Pons (tissue), 1 donor: ENCODE measurements at regions not wholly inside any gene's neighbourhood (a gene's known extent, or its start where the extent isn't known, plus 50 kb on each side); places are given as distances from the start of the nearest gene placed in this dataset.

Experiments
- DNase-seq: peaks from one replicate; pipeline ENCODE4 v3.0.0-alpha.2; 2016; ENCODE audit warnings: low spot score

DNA sequence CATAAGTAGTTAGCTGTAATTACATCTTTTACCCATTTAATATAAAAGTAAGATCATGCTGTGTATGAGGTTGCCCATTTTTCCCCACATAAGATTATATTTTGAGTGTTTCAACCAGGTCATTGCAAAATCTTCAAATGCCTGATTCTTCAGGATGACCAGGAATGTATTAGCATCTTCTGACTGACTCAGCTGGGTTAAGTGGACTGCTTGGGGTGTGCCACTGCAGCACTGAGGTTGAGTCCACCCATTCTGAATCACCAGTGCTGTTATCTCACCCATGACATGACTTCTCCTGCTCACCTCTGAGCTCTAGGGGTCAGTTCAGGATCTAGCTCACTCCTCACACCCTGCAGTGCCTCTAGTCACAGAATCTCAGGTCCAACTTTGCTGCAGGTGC, 576.7 kb upstream of the ZEB2 start:
- DNase-seq, result no peak

DNA sequence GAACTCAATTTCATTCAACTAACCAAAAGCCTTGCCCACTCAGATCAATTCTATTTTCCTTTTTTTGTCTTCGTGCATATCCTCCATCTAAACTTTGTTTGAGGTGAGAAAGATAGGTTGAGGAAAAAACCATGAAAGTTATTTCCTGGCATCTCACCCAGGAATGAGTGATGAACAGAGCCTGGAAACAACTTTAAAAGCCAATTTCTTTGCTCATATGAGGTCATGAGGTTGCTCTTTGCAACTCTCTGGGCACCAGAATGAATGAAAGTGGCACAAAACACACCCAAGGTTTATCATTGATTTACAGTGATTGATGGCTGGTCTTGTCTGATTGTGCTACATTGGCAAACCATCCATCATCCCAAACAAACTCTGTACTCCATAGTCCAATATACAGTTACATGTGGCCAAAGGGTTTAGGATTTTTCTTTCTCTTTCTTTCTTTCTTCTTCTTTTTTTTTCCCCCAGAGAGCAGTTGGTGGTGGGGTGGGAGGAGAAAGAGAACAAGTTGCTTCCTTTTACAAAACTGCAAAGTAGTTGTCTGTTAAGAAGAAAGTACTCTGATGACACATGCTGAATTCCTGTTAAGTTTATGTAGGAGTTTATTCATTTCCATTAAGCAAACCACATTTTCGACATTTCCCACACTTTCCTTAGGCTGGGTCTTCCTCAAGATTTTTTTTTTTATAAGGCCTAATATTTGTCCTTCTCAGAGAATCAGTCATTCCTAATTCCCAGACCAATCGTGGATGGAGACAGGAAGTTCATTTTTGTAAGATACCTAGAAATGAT, 575.9 kb upstream of the ZEB2 start:
- no peak for DNase-seq

DNA sequence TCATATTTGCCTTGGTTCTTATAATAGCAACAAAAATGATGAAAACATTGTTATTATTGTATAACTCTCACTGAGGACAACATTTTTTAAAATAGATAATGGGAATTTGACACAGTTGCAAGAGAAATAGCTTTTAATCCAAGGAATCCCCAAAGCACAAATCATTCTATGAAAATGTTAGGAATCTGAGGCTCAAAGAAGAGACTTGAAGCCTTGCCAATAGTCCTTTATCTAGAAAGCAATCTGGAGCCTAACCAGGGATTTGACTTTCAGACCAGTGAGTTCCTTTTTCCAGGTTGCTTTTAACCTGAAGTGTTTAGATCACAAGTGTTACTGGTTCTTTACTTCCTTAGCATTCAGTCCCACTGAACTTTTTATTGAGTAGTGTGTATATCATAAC, 574.5 kb upstream of the ZEB2 start:
- DNase-seq, result no peak

DNA sequence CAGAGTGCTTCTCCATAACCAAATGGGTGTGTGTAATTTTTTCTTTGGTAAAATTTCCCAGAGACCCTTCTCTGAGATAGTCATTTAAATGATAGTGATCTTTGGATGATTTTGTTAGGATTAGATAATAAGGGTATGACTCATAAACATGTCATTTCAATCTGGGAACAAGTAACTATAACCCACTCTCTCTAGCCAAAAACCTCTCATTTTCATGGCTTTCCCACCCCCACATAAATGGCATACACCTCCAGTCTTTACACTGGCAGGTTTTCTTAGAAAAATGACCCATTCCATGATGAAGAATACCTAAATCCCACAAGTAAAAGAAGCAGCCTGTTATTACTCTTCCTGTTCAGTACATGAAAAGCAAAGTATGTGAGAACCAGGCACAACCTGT, 572.0 kb upstream of the ZEB2 start:
- no peak for DNase-seq

DNA sequence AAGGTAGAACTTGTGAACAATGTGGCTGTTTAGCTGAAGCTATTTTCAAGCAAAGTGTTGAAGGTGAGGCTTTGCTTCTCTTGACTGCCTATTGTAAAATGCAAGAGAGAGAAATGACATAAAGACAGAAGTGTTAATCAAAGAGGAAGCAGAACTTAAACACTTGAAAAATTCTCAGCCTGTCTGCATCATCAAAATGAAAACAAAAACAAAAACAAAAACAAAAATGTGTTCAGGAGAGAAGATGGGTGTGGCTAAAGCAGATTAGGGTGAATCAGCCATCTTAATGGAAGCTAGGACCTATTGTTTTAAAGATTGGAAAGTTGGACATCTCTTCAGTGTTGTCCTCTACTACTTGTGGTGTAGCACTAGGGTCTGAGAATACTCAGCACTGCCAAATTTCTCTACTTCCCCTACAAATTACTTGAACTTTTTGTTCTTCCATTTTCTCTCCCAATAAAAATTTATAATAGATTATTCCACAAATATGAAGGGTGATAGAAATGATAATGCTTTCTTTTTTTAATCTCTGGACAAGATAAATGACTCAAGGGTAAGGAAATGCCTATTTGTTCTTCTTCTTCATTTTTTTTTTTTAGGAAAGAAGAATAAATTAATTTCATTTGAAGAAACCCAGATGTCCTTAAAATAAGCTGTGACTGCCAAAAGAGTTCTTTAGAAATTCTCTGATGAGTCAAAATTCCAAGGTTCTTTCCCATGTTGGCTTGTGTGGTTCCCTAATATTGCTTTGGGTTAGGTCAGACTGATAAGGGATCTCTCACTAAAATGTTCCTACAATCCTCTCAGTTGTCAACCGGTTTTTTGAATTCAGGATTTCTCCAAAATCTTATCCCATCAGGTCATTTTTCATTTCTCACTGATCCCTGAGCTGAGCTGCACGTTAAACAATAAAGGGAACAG, 571.2 kb upstream of the ZEB2 start:
- DNase-seq, result no peak

DNA sequence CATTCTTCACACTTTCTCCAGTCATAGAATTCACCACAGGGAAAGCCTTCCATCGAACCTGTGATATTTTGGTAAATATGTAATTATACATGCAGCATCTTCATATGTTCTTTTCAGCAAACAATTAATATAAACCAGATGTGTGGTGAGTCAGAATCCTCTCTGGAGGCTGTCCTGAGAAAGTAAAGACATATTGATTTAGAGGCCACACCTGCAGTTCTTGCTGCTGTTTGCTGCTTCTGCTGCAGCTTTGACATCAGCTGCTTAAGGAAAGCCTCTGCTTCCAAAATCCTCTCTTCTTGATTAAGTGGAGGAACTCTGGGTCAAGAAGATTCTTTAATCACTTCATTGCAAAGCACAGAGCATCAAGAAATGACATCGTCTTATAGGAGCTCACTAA, 568.8 kb upstream of the ZEB2 start:
- DNase-seq, result no peak

DNA sequence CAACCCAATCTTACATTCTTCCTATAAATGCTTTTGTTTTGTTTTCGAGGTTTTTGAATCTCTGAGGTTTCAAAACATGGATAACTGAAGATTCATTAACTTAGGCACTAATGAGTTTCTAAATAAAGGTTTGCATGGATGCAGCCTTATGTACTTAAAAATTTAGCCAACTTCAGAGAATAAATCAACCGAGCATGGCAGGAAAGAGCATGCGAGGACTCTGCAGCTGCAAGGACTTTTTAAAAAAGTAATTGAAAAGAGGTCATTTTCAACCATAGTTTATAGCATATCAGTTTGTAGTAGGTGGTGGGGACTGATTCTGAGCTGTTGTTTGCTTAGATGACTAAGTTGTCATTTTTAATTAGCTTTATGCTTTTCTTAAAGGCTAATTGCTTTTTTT, 567.0 kb upstream of the ZEB2 start:
- DNase-seq, result no peak

DNA sequence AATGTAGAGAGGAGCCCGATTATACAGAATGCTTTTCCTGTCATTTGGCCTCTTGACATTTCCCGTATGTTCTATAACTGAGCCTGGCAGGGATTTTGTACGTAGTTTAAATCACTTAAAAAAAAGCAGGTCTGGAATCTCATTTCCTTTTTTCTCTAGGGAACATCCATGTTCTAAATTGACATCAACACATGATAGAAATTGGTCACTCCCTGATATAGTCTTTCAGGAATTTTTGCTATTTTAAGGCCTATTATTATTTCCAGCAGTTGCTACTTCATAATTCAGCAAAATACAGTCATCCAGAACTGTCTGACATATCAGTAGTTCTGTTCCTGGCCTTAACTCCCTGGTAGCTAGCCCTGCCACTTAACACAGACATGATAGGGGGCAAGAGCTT, 565.7 kb upstream of the ZEB2 start:
- DNase-seq, result no peak

DNA sequence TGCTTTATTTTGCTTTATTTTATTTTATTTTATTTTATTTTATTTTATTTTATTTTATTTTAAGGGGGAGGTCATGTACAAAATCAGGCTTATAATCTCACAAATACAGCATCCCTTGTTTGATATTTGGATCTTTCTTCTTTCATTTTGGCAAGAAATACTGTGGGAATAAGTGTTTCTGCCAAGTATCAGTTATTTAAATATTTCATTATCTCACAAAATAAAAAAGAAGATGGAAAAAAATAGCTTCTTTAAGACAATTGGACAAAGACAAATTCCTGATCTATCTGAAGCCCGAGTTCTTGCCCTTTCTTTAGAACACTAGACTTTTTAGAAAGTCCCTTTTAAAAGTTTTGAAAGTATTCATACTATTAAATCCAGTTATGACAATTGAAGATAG, 560.5 kb upstream of the ZEB2 start:
- DNase-seq, result no peak

DNA sequence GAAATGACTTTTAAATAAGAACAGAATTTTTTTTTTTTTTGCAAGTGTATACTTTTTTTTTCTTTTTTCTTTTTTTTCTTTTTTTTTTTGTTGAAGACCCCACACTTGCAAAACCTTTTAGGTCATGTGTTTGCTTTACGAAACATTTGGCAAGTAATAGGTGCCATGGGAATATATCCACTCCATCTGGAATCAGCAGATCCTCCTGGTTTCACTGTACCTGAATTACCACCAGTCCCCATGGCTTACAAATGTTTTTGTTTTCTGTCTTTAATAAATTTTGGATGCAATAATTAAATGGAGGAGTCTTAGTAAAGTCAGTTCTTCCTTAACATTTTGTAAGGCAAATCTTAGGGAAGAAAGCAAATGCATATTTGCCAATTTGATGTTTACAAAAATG, 559.7 kb upstream of the ZEB2 start:
- no peak for DNase-seq

DNA sequence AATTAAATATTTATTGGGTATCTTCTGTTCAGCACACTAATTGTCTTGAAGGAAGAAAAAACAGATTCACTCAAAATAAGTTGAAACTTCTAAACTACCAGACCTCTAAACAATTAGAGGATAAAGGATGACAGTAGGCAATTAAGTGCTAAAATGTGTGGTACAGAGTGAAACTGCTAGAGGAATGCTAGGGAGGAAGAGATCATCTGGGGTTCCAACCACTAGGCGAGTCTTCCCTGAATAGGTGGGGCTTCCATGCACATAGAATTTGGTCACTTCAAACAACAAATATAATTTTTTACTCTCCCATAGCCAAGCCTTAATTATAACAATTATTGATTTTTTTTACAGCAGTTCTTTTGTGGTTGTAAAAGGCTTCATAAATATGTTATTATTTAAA, 559.0 kb upstream of the ZEB2 start:
- DNase-seq, result no peak

DNA sequence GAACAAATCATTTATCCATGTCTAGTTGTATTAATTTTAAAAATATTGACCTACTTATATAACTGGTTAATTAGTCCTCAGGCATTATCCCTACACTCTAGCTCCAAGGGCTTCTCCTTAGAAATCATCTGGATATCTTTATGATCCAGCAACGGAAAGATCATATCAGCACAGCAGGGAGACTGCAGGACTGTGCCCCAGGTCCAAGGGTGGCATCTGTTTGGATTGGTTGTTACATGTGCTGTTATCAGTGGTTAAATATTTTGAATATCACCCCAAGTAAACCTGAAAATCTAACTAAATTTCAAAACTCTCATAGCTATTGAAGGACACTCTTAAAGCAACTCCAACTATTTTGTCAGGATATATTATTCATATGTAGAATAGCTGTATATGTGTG, 556.2 kb upstream of the ZEB2 start:
- DNase-seq, result no peak

DNA sequence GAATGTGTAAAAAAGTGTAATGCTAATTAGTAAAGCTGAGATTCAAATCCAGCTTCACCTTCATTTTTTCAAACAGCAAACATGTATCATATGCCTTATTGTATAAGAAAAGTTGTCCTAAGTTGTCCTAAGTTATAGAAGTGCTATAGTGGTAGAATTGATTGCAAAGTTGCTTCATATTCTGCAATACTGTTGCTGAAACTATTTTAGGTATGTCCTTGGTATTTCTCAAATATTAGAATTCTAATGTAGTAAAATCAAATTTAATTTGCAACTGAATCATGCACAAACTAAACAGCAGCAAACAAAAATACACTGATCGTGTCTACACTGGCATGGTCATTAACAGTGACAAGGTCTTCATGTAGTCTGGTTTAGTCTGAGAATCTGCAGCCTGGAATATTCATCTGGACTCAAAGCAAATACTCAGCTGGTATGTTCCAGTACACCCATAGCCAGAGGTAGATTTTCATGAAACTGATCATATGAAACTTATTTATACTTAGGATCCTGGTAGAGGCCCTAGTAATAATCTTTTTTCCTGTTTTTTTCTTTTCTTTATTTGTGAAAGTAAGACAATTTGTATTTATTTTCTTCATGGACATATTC, 555.6 kb upstream of the ZEB2 start:
- no peak for DNase-seq

DNA sequence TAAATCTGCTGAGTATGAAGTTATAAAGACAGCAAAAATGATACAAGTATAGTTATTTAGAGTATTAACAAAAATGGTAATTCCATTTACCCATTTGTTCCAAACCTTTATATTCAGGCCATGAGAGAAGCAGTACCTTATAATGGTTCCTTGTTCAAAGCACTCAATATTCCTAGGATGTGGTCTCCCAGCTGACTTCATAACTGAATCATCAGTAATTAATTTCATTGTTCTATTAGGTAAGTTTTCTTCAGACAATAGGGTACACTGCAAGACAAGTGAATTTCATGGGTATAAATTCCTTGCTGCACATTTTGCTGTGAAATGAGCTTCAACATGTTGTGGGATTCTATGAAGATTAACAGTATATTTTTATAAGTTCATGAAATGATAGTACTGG, 550.8 kb upstream of the ZEB2 start:
- DNase-seq, result no peak

DNA sequence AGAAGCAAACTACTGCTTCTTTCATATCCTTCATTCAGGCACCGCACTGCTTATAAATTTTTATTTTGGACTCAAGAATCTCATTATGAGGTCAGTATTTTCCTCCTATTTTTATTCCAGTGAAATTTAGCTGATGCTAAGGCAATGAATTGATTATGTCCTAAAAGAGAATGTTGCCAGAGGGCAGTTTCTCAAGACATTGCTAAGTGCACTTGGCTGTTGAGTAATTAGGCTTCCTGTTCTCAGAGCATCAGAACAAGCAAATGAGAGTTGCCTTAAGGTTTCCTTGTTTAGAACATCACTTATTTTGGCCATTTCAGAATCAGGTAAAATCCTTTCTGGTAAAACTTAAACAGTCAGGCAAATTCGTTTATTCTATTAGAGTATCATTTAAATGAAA, 548.6 kb upstream of the ZEB2 start:
- DNase-seq, result no peak

DNA sequence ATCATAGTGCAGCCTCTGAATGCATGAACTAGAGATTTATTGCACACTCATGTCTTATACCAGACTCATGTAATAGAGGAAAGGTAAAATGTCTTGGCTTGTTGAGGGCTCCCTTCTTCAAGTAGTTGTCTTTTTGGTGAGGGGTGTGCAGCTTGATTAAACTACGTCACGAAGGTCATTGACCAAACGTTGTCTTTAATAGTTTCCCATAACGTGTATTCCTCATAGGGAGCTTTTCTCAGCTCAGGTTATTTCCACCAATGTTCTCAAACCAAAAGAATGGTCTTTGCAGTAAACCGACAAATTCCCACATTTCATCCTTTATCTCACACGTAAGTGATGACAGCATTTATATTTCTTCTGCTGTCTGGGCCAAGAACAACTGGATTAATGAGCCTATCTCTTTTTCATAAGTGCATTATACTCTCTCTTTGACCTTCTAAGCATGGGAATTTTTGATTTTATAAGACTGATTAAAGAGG, 547.7 kb upstream of the ZEB2 start:
- no peak for DNase-seq

DNA sequence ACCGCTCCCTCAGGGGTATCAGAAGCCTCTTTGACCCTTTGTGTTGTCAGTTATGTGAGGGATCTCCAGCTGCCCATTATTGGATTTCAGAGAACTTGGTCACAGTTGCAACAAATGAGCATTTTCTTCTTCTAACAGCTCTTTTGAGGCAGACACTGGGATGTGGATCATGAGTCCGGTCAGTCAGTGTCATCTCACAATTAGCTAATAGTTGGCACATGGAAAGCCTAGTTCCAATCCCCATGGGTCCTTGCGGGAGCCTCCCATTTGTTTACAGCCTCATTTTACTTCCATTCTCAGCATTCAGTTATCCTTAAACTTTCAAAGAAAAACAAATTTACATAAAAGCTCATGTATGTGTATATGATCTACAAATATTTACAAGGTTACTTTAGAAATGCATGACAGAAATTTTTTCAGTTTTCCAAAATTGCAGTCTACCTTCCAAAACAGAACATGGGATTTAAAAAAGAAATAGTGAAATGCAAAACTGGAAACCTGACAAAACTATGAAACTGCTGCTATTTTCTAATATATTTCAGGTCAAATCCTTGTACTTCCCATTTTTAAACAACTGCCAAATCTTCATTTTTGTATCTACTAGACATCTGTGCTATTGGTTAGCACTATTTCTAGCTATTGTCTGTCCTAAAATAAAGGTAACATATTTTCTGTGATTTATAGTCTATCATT, 547.1 kb upstream of the ZEB2 start:
- DNase-seq, result peak; percentile 97

DNA sequence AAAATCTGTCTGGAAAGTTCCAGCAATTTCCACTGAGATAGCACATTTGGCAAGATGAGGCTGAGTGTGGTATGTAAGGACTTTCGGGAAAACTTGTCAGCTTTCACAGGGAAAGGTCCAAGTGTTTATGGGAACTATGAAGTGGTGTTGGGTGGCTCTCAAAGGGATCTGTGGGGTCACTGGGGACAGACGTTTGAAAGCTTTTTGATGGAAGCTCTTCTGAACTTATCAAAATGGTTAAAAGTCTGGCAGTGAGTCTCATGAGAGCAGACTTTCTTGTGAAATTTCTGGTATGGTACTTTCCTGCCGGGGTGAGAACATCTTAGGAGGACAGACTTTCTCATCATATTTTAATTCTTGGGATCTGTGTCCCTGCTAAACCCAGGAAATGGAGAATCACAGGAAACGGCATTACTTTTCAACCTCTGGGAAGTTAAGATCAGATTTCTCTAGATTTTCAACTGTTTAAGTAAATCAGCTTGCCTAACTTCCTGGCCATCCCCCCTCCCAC, 546.3 kb upstream of the ZEB2 start:
- DNase-seq, result peak; percentile 82

DNA sequence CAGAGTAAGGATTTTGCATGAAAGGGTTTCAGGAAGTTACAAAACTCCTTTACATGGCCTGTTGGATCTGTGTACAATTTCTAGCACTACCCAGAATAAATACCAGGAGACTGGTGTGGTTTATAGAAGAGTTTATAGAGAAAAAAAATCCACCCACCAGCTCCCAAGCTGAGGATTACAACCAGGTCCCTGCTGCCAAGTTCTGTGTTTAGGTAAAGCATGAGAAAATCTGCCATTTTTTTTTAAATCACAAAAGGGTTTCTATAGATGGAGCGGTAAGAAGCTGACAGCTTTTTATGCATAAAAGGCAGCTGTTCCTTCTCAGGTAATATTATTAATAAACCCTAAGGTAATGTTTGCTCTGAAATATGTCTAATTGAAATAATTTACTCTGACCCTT, 545.4 kb upstream of the ZEB2 start:
- DNase-seq, result peak; percentile 31

DNA sequence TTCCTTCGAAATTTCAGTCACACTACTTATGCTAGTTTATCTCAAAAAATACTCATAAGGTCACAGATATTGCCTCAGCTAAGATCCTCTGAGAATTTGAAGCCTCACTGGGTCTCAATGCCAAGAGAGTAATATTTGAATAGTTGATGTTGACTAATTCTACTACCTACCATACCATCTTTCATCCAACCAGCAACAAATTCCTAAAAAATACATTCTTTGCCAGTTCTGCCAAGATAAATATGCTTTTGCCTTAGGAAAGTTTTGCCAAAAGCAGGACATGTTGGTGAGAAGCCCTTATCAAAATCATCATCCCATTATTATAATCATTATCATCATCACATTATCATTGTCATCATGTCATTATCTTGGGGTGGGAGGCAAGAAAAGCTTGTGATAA, 544.6 kb upstream of the ZEB2 start:
- DNase-seq, result no peak

DNA sequence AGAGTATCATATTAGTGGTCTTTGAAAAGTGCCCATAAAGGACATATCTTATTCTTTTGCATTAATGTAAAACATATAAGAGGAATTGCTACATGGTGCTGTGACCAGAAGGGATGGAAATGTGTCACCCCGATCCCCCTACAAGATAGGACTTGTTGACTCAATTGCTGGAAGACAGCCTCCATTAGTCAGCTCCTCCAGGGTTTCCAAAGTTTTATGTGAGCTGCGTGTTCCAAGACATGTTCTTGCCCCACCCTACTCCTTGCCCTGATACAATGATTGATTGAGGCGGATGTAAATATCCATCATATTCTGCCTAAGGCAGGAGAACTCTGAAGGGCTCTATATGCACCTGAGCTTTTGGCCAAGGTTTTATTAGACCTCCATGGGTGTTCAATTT, 541.0 kb upstream of the ZEB2 start:
- no peak for DNase-seq

DNA sequence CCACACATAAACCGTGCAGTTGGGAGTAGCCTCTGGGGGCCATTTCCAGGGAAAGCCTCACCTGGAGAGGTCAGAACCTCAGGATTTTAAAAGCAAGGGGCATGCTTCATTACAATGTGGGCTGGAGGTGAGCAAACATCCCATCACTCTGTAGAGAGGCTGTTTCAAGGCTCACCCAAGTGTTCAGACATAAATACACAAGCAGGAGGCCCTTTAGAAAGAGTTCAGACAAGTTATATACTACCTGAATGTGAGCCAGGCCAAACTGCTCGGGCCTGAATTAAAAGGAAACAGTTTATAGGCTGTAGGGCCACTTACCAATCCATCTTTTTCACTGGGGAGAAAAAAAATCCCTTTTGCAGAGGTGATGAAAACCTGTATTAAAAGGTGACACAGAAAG, 540.0 kb upstream of the ZEB2 start:
- no peak for DNase-seq
